Panc1 (cell line): ENCODE measurements at regions not wholly inside any gene's neighbourhood (a gene's known extent, or its start where the extent isn't known, plus 50 kb on each side); places are given as distances from the start of the nearest gene placed in this dataset.

ENCODE experiments used
- ATAC-seq: fragments of 200-7000 bp; cut with Tn5 transposase; 2 replicates; pipeline ENCODE4 v1.9.1; 2020; ENCODE audit warnings: mild to moderate bottlenecking, moderate library complexity
- BruUV-seq: library from RNA; stranded (reverse); fragments of 400-500 nt; replicated peaks from 2 replicates; lab custom pipeline; 2021; lab: Mats Ljungman, UMichigan
- CTCF ChIA-PET: fragments of 300-600 bp; sonication (Branson Sonifier 250); formaldehyde crosslinking; loops from one replicate; lab custom pipeline; 2022; ENCODE audit warnings: antibody characterized with exemption; lab: Charles Lee
- POLR2A ChIA-PET: fragments of 300-600 bp; sonication (Branson Sonifier 250); formaldehyde crosslinking; loops from one replicate; lab custom pipeline; 2022; ENCODE audit warnings: antibody characterized with exemption; lab: Charles Lee
- DNase-seq: peaks from one replicate; pipeline ENCODE4 v3.0.0-alpha.2; 2010; ENCODE audit warnings: low read depth, low spot score
- H3K27ac ChIP-seq: 2 replicates; pipeline ENCODE4 v1.5.1; 2011; ENCODE audit warnings: mild to moderate bottlenecking, low read length, inconsistent platforms
- H3K27me3 ChIP-seq: fragments of 200-500 bp; sonication (Bioruptor generic); 2 replicates; pipeline ENCODE4 v1.6.0; 2014; ENCODE audit warnings: low read length, inconsistent platforms; ENCODE audit not compliant: control insufficient read depth, insufficient read depth
- H3K36me3 ChIP-seq: fragments of 200-500 bp; sonication (Bioruptor generic); 2 replicates; pipeline ENCODE4 v1.5.1; 2014; ENCODE audit warnings: inconsistent platforms, mild to moderate bottlenecking, low read length, moderate library complexity; ENCODE audit not compliant: control insufficient read depth, insufficient read depth
- H3K4me1 ChIP-seq: 2 replicates; pipeline ENCODE4 v1.5.1; 2011; ENCODE audit warnings: inconsistent platforms, mild to moderate bottlenecking, low read length, moderate library complexity; ENCODE audit not compliant: control insufficient read depth, insufficient read depth
- H3K4me3 ChIP-seq, 2 experiments: 2 replicates each; pipeline ENCODE4 v1.5.1; 2011 to 2012; ENCODE audit warnings: low read depth in 2 of 2, low read length in 2 of 2, mild to moderate bottlenecking in 2 of 2, inconsistent platforms in 1 of 2, moderate library complexity in 1 of 2
- H3K9me3 ChIP-seq: fragments of 200-500 bp; sonication (Bioruptor generic); 2 replicates; pipeline ENCODE4 v1.5.1; 2014; ENCODE audit warnings: low read depth, mild to moderate bottlenecking, inconsistent platforms, low read length, moderate library complexity; ENCODE audit not compliant: control insufficient read depth, insufficient read depth
- CTCF ChIP-seq: fragments of 450-650 bp; IDR thresholded peaks from 2 replicates; pipeline ENCODE4 v1.5.1; 2017; ENCODE audit warnings: mild to moderate bottlenecking
- POLR2AphosphoS5 ChIP-seq: IDR thresholded peaks from 2 replicates; pipeline ENCODE4 v1.6.1; 2012; ENCODE audit warnings: mild to moderate bottlenecking, low read depth, low read length, moderate library complexity
- REST ChIP-seq, 2 experiments: IDR thresholded peaks; 2 replicates each; pipeline ENCODE4 v1.6.1; 2011 to 2012; ENCODE audit warnings: low read depth in 2 of 2, control low read depth in 1 of 2, low read length in 1 of 2, mild to moderate bottlenecking in 1 of 2, moderate library complexity in 1 of 2; ENCODE audit not compliant: insufficient read depth in 1 of 2
- SIN3A ChIP-seq: IDR thresholded peaks from 2 replicates; pipeline ENCODE4 v1.6.1; 2012; ENCODE audit warnings: low read depth, mild to moderate bottlenecking, low read length, moderate library complexity, borderline replicate concordance; ENCODE audit not compliant: insufficient read depth
- TCF7L2 ChIP-seq: IDR thresholded peaks from 2 replicates; pipeline ENCODE4 v1.6.1; 2011; ENCODE audit warnings: mild to moderate bottlenecking, low read depth, low read length, inconsistent platforms
- in situ Hi-C: cut with HindIII; loops from 2 replicates; pipeline ENCODE4 v1.10.0; 2016; ENCODE audit warnings: low sequenced_read_pairs, low pct_unique_long_range_greater_than_20kb
- intact Hi-C: fragments of 100-400 bp; cut with micrococcal nuclease; formaldehyde crosslinking; loops from one replicate; pipeline ENCODE4 v1.10.0; 2022; ENCODE audit not compliant: unreplicated experiment

- Histone ChIP-seq H3K27me3 (peaks cover 26% of the 10 kb centered on the region), H3K27ac (no peak overlapping the region), H3K9me3 (no peaks in the 10 kb centered on the region), H3K4me1 (no peaks in the 10 kb centered on the region; the same call in 1 of the 2 replicates), H3K36me3 (no peaks in the 10 kb centered on the region), H3K4me3 (peak overlapping the region; percentile 36 to 57)
- TF ChIP-seq POLR2AphosphoS5 (no peak), REST (IDR thresholded peaks at IDR 0.05; ENCODE audit: insufficient read depth in 1 of 2, low read depth in 2 of 2, low read length in 1 of 2) (no peak), SIN3A (no peak)
- in situ Hi-C loops: no loop called here
- DNase-seq (no peak), ATAC-seq (peak; percentile 65)
- ChIA-PET POLR2A (no interaction called here), CTCF (no interaction called here)
- no TSS peak for BruUV-seq
- intact Hi-C loops: loop anchor here (10.0 kb wide), 1 partner anchor 350 kb away; no protein-coding TSS in a partner anchor
Observed at GRCh38 chrX:139204898-139205667, 325.5 kb upstream of the F9 start.

- TF ChIP-seq REST (IDR thresholded peaks at IDR 0.05; ENCODE audit: insufficient read depth in 1 of 2, low read depth in 2 of 2, low read length in 1 of 2): no peak
- no peak for TF ChIP-seq CTCF
- no peak for TF ChIP-seq SIN3A
- no peak for TF ChIP-seq TCF7L2
- no peak for TF ChIP-seq POLR2AphosphoS5
- ATAC-seq: no peak
- intact Hi-C loops: loop anchor here (10.0 kb wide), 1 partner anchor 350 kb away; no protein-coding TSS in a partner anchor
- in situ Hi-C loops: no loop called here
- no peaks in the 10 kb centered on the region; the same call in 1 of the 2 replicates for H3K4me1 ChIP-seq
- H3K27ac ChIP-seq: no peak overlapping the region
- H3K36me3 ChIP-seq: no peaks in the 10 kb centered on the region
- BruUV-seq: no TSS peak
- peak overlapping the region; percentile 36 to 57 for H3K4me3 ChIP-seq
- H3K27me3 ChIP-seq: peaks cover 26% of the 10 kb centered on the region
- ChIA-PET POLR2A (no interaction called here), CTCF (no interaction called here)
- no peaks in the 10 kb centered on the region for H3K9me3 ChIP-seq
- no peak for DNase-seq
Observed at GRCh38 chrX:139204571-139204897, 326.0 kb upstream of the F9 start.
